GM21717 (cell line): ENCODE measurements at regions not wholly inside any gene's neighbourhood (a gene's known extent, or its start where the extent isn't known, plus 50 kb on each side); places are given as distances from the start of the nearest gene placed in this dataset.
"Not testable (repeated sequence)": the region's sequence is repeated elsewhere in the genome, so short reads cannot be mapped to it uniquely, and the experiment has no call there.

Source experiments
- ATAC-seq: cut with Tn5 transposase; IDR thresholded peaks from one replicate; pipeline ENCODE4 v1.9.1; 2021; ENCODE audit warnings: mild to moderate bottlenecking, moderate library complexity; ENCODE audit not compliant: unreplicated experiment

- ATAC-seq, result no peak
Measured at GRCh38 chr1:166304131-166304530, 137.3 kb upstream of the FAM78B start.

- no peak for ATAC-seq
Measured at GRCh38 chr1:166305371-166305770, 138.6 kb upstream of the FAM78B start.

- ATAC-seq, result peak; percentile 44
Measured at GRCh38 chr1:166307261-166308188, 140.7 kb upstream of the FAM78B start.

- ATAC-seq, result not testable (repeated sequence)
Measured at GRCh38 chr1:166316306-166316705, 149.5 kb upstream of the FAM78B start.

- ATAC-seq, result no peak
Measured at GRCh38 chr1:166322470-166322869, 155.7 kb upstream of the FAM78B start.

GRCh38 chr1:166327886-166328285 lies 161.1 kb upstream of the FAM78B start:
- ATAC-seq, result no peak

- no peak for ATAC-seq
Measured at GRCh38 chr1:166328956-166329355, 162.2 kb upstream of the FAM78B start.

GRCh38 chr1:166330096-166330495 lies 163.3 kb upstream of the FAM78B start:
- ATAC-seq, result no peak

GRCh38 chr1:166338105-166338504 lies 171.3 kb upstream of the FAM78B start:
- ATAC-seq, result no peak

GRCh38 chr1:166340709-166341108 lies 173.9 kb upstream of the FAM78B start:
- ATAC-seq, result no peak

GRCh38 chr1:166343276-166343675 lies 176.5 kb upstream of the FAM78B start:
- ATAC-seq, result no peak

GRCh38 chr1:166350490-166350889 lies 183.7 kb upstream of the FAM78B start:
- no peak for ATAC-seq

- ATAC-seq, result no peak
Measured at GRCh38 chr1:166351676-166352075, 184.9 kb upstream of the FAM78B start.

GRCh38 chr1:166353213-166353612 lies 186.4 kb upstream of the FAM78B start:
- ATAC-seq, result no peak

GRCh38 chr1:166354406-166354805 lies 187.6 kb upstream of the FAM78B start:
- ATAC-seq, result no peak

GRCh38 chr1:166365081-166365480 lies 198.3 kb upstream of the FAM78B start:
- ATAC-seq, result no peak

GRCh38 chr1:166368030-166368429 lies 201.2 kb upstream of the FAM78B start:
- no peak for ATAC-seq

- no peak for ATAC-seq
Measured at GRCh38 chr1:166377896-166378295, 211.1 kb upstream of the FAM78B start.

- ATAC-seq, result no peak
Measured at GRCh38 chr1:166378805-166379204, 212.0 kb upstream of the FAM78B start.

GRCh38 chr1:166379447-166379846 lies 212.6 kb upstream of the FAM78B start:
- ATAC-seq, result no peak

GRCh38 chr1:166383137-166383536 lies 216.3 kb upstream of the FAM78B start:
- no peak for ATAC-seq

GRCh38 chr1:166383635-166384346 lies 217.0 kb upstream of the FAM78B start:
- ATAC-seq, result no peak
